ENCODE measurements at regions not wholly inside any gene's neighbourhood (a gene's known extent, or its start where the extent isn't known, plus 50 kb on each side); places are given as distances from the start of the nearest gene placed in this dataset.
A peak's percentile ranks its signal among the peaks of the same experiment; 100 is the strongest.

DNA sequence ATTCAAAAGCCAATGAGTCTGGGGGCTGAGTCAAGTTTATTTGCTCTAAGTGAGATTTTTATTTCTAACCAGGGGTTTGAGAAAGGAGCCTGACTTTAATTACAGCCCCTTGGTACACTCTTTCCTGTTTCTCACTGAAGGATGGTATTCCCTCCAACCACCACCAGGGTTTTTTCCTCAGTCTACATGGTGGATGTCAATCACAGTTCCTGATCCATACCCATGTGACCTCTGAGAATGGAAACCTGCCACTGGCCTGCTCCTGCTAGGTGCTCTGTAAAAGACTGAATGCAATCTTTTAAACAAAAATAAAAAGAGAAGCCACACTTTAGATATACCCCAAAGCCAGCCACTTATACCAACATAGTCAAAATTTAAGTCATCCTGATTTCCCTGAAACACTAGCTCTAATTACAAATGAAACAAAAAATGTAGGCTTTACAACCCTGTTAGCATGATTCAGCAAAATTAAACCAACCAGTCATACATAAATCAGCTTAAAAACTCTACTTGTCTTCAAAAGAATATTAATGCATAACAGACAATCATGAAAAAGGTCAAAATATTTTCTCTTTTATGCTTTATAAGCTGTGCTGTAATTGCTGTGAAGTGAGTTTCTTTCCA, 112.1 kb upstream of the NWD2 start:
- DNase-seq (ENCODE audit: insufficient read length, low spot score), result no peak
- FAIRE-seq, result no peak
- TF ChIP-seq CTCF (IDR thresholded peaks at IDR 0.05; ENCODE audit: insufficient read depth, missing control alignments), result no peak

- DNase-seq (ENCODE audit: insufficient read length, low spot score), result no peak
- no peak for TF ChIP-seq CTCF (IDR thresholded peaks at IDR 0.05; ENCODE audit: insufficient read depth, missing control alignments)
- FAIRE-seq, result no peak
Measured at GRCh38 chr4:37132975-37133360, 111.6 kb upstream of the NWD2 start.

GRCh38 chr4:37138019-37138653, 106.4 kb upstream of the NWD2 start:
- no peak for TF ChIP-seq CTCF (IDR thresholded peaks at IDR 0.05; ENCODE audit: insufficient read depth, missing control alignments)
- FAIRE-seq (no peak), DNase-seq (ENCODE audit: insufficient read length, low spot score) (no peak)

GRCh38 chr4:37138789-37139188, 105.8 kb upstream of the NWD2 start:
- no peak for FAIRE-seq
- no peak for TF ChIP-seq CTCF (IDR thresholded peaks at IDR 0.05; ENCODE audit: insufficient read depth, missing control alignments)
- no peak for DNase-seq (ENCODE audit: insufficient read length, low spot score)

DNA sequence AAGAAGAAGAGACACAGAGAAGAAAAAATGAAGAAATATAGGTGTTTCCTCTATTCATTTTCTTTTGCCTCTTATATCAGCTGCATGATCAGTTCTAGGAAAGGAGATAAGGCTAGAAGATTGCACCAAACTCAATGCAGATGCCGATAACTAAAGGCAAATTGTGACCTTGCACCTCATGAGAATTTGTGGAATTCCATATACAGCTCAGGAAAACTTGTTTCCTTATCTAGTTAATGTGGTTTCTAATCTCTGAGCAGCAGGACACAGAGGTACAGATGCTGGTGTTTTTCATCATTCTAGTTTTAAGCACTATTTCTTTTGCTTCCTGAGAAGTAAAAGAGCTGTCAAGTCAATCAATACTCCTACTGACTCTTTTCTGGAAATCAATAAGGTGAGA, 104.6 kb upstream of the NWD2 start:
- FAIRE-seq, result no peak
- DNase-seq (ENCODE audit: insufficient read length, low spot score), result no peak
- no peak for TF ChIP-seq CTCF (IDR thresholded peaks at IDR 0.05; ENCODE audit: insufficient read depth, missing control alignments)

GRCh38 chr4:37146260-37146659, 98.3 kb upstream of the NWD2 start:
- no peak for TF ChIP-seq CTCF (IDR thresholded peaks at IDR 0.05; ENCODE audit: insufficient read depth, missing control alignments)
- DNase-seq (ENCODE audit: insufficient read length, low spot score) (no peak), FAIRE-seq (no peak)

GRCh38 chr4:37157476-37158167, 86.9 kb upstream of the NWD2 start:
- no peak for DNase-seq (ENCODE audit: insufficient read length, low spot score)
- no peak for FAIRE-seq
- TF ChIP-seq CTCF (IDR thresholded peaks at IDR 0.05; ENCODE audit: insufficient read depth, missing control alignments), result peak; percentile 28

Data from D721Med (cell line).